K562 (cell line): ENCODE measurements at regions not wholly inside any gene's neighbourhood (a gene's known extent, or its start where the extent isn't known, plus 50 kb on each side); places are given as distances from the start of the nearest gene placed in this dataset.

Experiments used
- ATAC-seq: fragments of 200-7000 bp; cut with Tn5 transposase; 3 replicates; pipeline ENCODE4 v1.9.1; 2020; ENCODE audit warnings: moderate library complexity
- BruUV-seq: library from RNA; stranded (reverse); fragments of 400-500 nt; replicated peaks from 2 replicates; lab custom pipeline; 2021; lab: Mats Ljungman, UMichigan
- CTCF ChIA-PET: fragments of 300-600 bp; formaldehyde crosslinking; extraction: SDS; loops from one replicate; lab custom pipeline; 2021; ENCODE audit warnings: low intra/inter-chr PET ratio; lab: Yijun Ruan, JAX
- POLR2A ChIA-PET: fragments of 300-600, 350-650 bp; sonication (Branson Sonifier 250); formaldehyde crosslinking; extraction: SDS; loops from one replicate; lab custom pipeline; 2021; ENCODE audit warnings: antibody characterized with exemption, inconsistent platforms; lab: Yijun Ruan, JAX
- DNase-seq, 4 experiments: peaks; one replicate each; pipeline versions ENCODE4 v3.0.0 to v3.0.0-alpha.2; 2011 to 2018; ENCODE audit warnings: low spot score in 3 of 4, mixed read lengths in 3 of 4; ENCODE audit errors: extremely low read depth in 1 of 4
- FAIRE-seq: peaks from 2 replicates; lab custom pipeline; 2011; peaks lifted over from hg19 to GRCh38; lab: Jason Lieb, UNC
- H2AFZ ChIP-seq: 2 replicates; pipeline ENCODE4 v1.6.0; 2011; ENCODE audit warnings: low read depth, low read length, control low read depth, inconsistent platforms
- H3K27ac ChIP-seq: fragments of 200-600 bp; 3 replicates; pipeline ENCODE4 v1.8.0; 2011; ENCODE audit warnings: low read depth, mild to moderate bottlenecking, control low read depth, inconsistent platforms, low read length, moderate library complexity, mixed read lengths; ENCODE audit errors: extremely low read depth
- H3K27me3 ChIP-seq, 2 experiments: fragments of 300-600 bp in 1 of 2; 2 replicates in 1 of 2; 3 replicates in 1 of 2; pipeline versions ENCODE4 v1.6.0 to v1.8.0; 2011; ENCODE audit warnings: inconsistent platforms in 2 of 2, low read length in 2 of 2, mild to moderate bottlenecking in 1 of 2, mixed read lengths in 1 of 2, moderate library complexity in 1 of 2; ENCODE audit not compliant: control insufficient read depth in 2 of 2, insufficient read depth in 2 of 2
- H3K36me3 ChIP-seq: fragments of 300-600 bp; 3 replicates; pipeline ENCODE4 v1.8.0; 2011; ENCODE audit warnings: mild to moderate bottlenecking, low read length, inconsistent platforms; ENCODE audit not compliant: control insufficient read depth, insufficient read depth
- H3K4me1 ChIP-seq, 2 experiments: fragments of 200-600 bp in 1 of 2; replicated peaks in 1 of 2; 2 replicates in 1 of 2; 3 replicates in 1 of 2; pipeline versions ENCODE4 v1.5.1 to v1.8.0; 2011; ENCODE audit warnings: inconsistent platforms in 2 of 2, low read length in 2 of 2, mild to moderate bottlenecking in 1 of 2, mixed read lengths in 1 of 2, moderate library complexity in 1 of 2; ENCODE audit not compliant: control insufficient read depth in 2 of 2, insufficient read depth in 2 of 2
- H3K4me2 ChIP-seq: 2 replicates; pipeline ENCODE4 v1.6.1; 2011; ENCODE audit warnings: low read length, control low read depth, inconsistent platforms, mixed read lengths; ENCODE audit not compliant: insufficient read depth
- H3K4me3 ChIP-seq: fragments of 200-600 bp; sonication (generic), shearing (Covaris generic); 2 replicates; pipeline ENCODE4 v1.5.1; 2016; ENCODE audit warnings: control low read depth, inconsistent platforms
- H3K79me2 ChIP-seq: fragments of 200-600 bp; 3 replicates; pipeline ENCODE4 v1.8.0; 2011; ENCODE audit warnings: low read length, inconsistent platforms; ENCODE audit not compliant: control insufficient read depth, insufficient read depth
- H3K9ac ChIP-seq, 2 experiments: 2 replicates each; pipeline versions ENCODE4 v1.6.0 to v1.6.1; 2011; ENCODE audit warnings: low read depth in 2 of 2, low read length in 2 of 2, control low read depth in 1 of 2, inconsistent platforms in 1 of 2, mild to moderate bottlenecking in 1 of 2, mixed read lengths in 1 of 2; ENCODE audit not compliant: insufficient read depth in 1 of 2
- H3K9me1 ChIP-seq: one replicate; pipeline ENCODE4 v1.6.0; 2011; ENCODE audit warnings: inconsistent platforms, mild to moderate bottlenecking, low read length, moderate library complexity; ENCODE audit not compliant: control insufficient read depth, insufficient read depth
- H3K9me3 ChIP-seq: replicated peaks from 2 replicates; pipeline ENCODE4 v1.5.1; 2011; ENCODE audit warnings: low read depth, low read length, inconsistent platforms; ENCODE audit not compliant: control insufficient read depth, insufficient read depth
- H4K20me1 ChIP-seq: replicated peaks from 2 replicates; pipeline ENCODE4 v1.6.1; 2011; ENCODE audit warnings: low read length, inconsistent platforms, mixed read lengths; ENCODE audit not compliant: control insufficient read depth, insufficient read depth
- DIDO1 ChIP-seq: fragments of 450-650 bp; IDR thresholded peaks from 2 replicates; pipeline ENCODE4 v1.6.1; 2016; ENCODE audit warnings: low read depth, missing biosample characterization, missing genetic modification characterization
- E4F1 ChIP-seq: fragments of 250-450 bp; sonication (Bioruptor Pico); IDR thresholded peaks from 2 replicates; pipeline ENCODE4 v1.5.0; 2021; ENCODE audit warnings: mild to moderate bottlenecking, borderline replicate concordance
- FOSL1 ChIP-seq: fragments of 200-800 bp; sonication (Bioruptor generic); conservative IDR thresholded peaks from 2 replicates; pipeline ENCODE4 v1.6.1; 2016; ENCODE audit warnings: missing genetic modification characterization, missing compliant biosample characterization
- KDM1A ChIP-seq, 2 experiments: fragments of 450-650 bp; IDR thresholded peaks; 2 replicates each; pipeline ENCODE4 v1.6.1; 2016; ENCODE audit warnings: mild to moderate bottlenecking in 2 of 2
- SMARCC2 ChIP-seq: fragments of 450-650 bp; IDR thresholded peaks from 2 replicates; pipeline ENCODE4 v1.6.1; 2017; ENCODE audit warnings: antibody characterized with exemption, moderate library complexity, mild to moderate bottlenecking, low read depth
- ZFP36 ChIP-seq: fragments of 150-350 bp; IDR thresholded peaks from 2 replicates; pipeline ENCODE4 v1.6.1; 2018; ENCODE audit warnings: low read length, low read depth; ENCODE audit not compliant: partially characterized antibody
- WGBS: fragments of 100-300 bp; shearing (Covaris generic); methylation state at CpG from one replicate; pipeline ENCODE4 v1.1.6; 2016; ENCODE audit warnings: low coverage, mixed read lengths; ENCODE audit not compliant: insufficient coverage; ENCODE audit errors: missing lambda C conversion rate; 5-methylcytosine and 5-hydroxymethylcytosine counted together
- in situ Hi-C: fragments of 300-500 bp; cut with MboI; formaldehyde crosslinking; loops from 4 replicates; pipeline ENCODE4 v1.15.0; 2018; ENCODE audit warnings: inconsistent platforms, mixed read lengths
- intact Hi-C: fragments of 100-400 bp; cut with micrococcal nuclease; formaldehyde crosslinking; loops from 2 replicates; pipeline ENCODE4 v1.14.2; 2022
- TF ChIP-seq, protein P1 (sequence below): sonication (generic); formaldehyde crosslinking; IDR thresholded peaks from 2 replicates; pipeline ENCODE4 v1.9.0; 2022; ENCODE audit warnings: mild to moderate bottlenecking, missing genetic modification reagents

DNA sequence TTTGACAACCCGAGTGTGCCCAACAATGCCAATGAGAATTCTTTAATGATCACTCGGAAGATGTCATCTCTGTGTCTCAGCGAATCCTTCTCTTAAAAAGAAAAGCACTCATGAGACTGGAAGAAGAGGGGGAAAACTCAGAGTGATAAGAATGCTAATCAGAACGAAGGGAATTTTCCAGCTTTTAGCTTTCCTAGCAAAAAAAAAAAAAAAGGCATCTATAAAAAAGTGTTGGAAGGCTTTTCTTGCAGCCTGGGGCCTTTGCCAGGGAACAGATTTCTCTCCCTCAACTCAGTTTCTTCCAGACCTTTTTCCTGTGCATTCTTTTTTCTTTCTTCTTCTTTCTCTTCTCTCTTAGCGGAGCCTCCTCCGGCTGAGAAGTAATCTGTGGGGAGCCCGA lies 80.5 kb upstream of the NEO1 start:
- no peak for ATAC-seq
- FAIRE-seq, result no peak
- no peak for DNase-seq
- Histone ChIP-seq H3K4me1 (no peaks in the 10 kb centered on the region), H3K27me3 (no peaks in the 10 kb centered on the region; a peak in 2 of 5 replicates), H3K9ac (no peak overlapping the region), H3K27ac (no peak overlapping the region), H2AFZ (no peak overlapping the region), H3K36me3 (no peaks in the 10 kb centered on the region), H4K20me1 (no peaks in the 10 kb centered on the region), H3K9me1 (no peaks in the 10 kb centered on the region), H3K4me3 (no peak overlapping the region), H3K4me2 (no peak overlapping the region), H3K79me2 (no peaks in the 10 kb centered on the region), H3K9me3 (no peaks in the 10 kb centered on the region)
- no TSS peak for BruUV-seq
- intact Hi-C loops (no loop called here), in situ Hi-C loops (no loop called here)
- TF ChIP-seq E4F1, result no peak
- TF ChIP-seq, protein P1, sequence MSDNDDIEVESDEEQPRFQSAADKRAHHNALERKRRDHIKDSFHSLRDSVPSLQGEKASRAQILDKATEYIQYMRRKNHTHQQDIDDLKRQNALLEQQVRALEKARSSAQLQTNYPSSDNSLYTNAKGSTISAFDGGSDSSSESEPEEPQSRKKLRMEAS (CRISPR knock-in tag), result no peak
- no peak for TF ChIP-seq FOSL1 (tag)
- no peak for TF ChIP-seq SMARCC2
- no peak for TF ChIP-seq DIDO1
- no peak for TF ChIP-seq KDM1A (IDR thresholded peaks at IDR 0.05)
- TF ChIP-seq ZFP36, result no peak
- POLR2A ChIA-PET, result interaction anchor here (0.7 to 1.0 kb wide), 2 partner anchors 18 to 38 kb away, joined by 3 read pairs; no protein-coding TSS in a partner anchor
- CTCF ChIA-PET, result no interaction called here
- WGBS, result 0% methylated on average over 7 of the region's 7 CpGs
